Keratinocyte (primary cell): ENCODE measurements at regions not wholly inside any gene's neighbourhood (a gene's known extent, or its start where the extent isn't known, plus 50 kb on each side); places are given as distances from the start of the nearest gene placed in this dataset.

Experiments
- DNase-seq: peaks from one replicate; pipeline ENCODE4 v3.0.0-alpha.2; 2011; ENCODE audit warnings: low read depth, missing footprints, low spot score
- FAIRE-seq: peaks from 2 replicates; lab custom pipeline; 2011; peaks lifted over from hg19 to GRCh38; lab: Jason Lieb, UNC
- H2AFZ ChIP-seq: 2 replicates; pipeline ENCODE4 v1.6.0; 2012; ENCODE audit warnings: low read length, control low read depth, inconsistent platforms; ENCODE audit not compliant: control insufficient read depth
- H3K27ac ChIP-seq: 2 replicates; pipeline ENCODE4 v1.5.1; 2011; ENCODE audit warnings: low read length; ENCODE audit not compliant: control insufficient read depth, insufficient read depth
- H3K27me3 ChIP-seq: 3 replicates; pipeline ENCODE4 v1.6.0; 2011; ENCODE audit warnings: low read length; ENCODE audit not compliant: control insufficient read depth, insufficient read depth; ENCODE audit errors: extremely low read depth
- H3K36me3 ChIP-seq, 2 experiments: 2 replicates in 1 of 2; 3 replicates in 1 of 2; pipeline ENCODE4 v1.5.1; 2011; ENCODE audit warnings: low read length in 2 of 2, mild to moderate bottlenecking in 1 of 2; ENCODE audit not compliant: control insufficient read depth in 2 of 2, insufficient read depth in 2 of 2; ENCODE audit errors: extremely low read depth in 1 of 2
- H3K4me1 ChIP-seq: 3 replicates; pipeline ENCODE4 v1.5.1; 2011; ENCODE audit warnings: low read length; ENCODE audit not compliant: control insufficient read depth, insufficient read depth; ENCODE audit errors: extremely low read depth
- H3K4me2 ChIP-seq: 3 replicates; pipeline ENCODE4 v1.6.0; 2011; ENCODE audit warnings: low read depth, low read length; ENCODE audit not compliant: control insufficient read depth, insufficient read depth; ENCODE audit errors: extremely low read depth
- H3K4me3 ChIP-seq, 3 experiments: fragments of 200-600 bp in 1 of 3; sonication (generic) in 1 of 3; 2 replicates in 2 of 3; 3 replicates in 1 of 3; pipeline ENCODE4 v1.5.1; 2011 to 2016; ENCODE audit warnings: low read length in 3 of 3, mild to moderate bottlenecking in 3 of 3, control low read depth in 2 of 3, inconsistent platforms in 1 of 3, low read depth in 1 of 3, mixed read lengths in 1 of 3, mixed run types in 1 of 3, moderate library complexity in 1 of 3; ENCODE audit not compliant: control insufficient read depth in 2 of 3, insufficient read depth in 2 of 3; ENCODE audit errors: extremely low read depth in 1 of 3
- H3K79me2 ChIP-seq: 2 replicates; pipeline ENCODE4 v1.6.0; 2012; ENCODE audit warnings: low read length; ENCODE audit not compliant: control insufficient read depth, insufficient read depth
- H3K9ac ChIP-seq: 3 replicates; pipeline ENCODE4 v1.6.0; 2011; ENCODE audit warnings: low read length; ENCODE audit not compliant: control insufficient read depth, insufficient read depth; ENCODE audit errors: extremely low read depth
- H3K9me1 ChIP-seq: 3 replicates; pipeline ENCODE4 v1.6.0; 2011; ENCODE audit warnings: low read length; ENCODE audit not compliant: control insufficient read depth, insufficient read depth; ENCODE audit errors: extremely low read depth
- H3K9me3 ChIP-seq: 2 replicates; pipeline ENCODE4 v1.5.1; 2012; ENCODE audit warnings: low read depth, low read length; ENCODE audit not compliant: control insufficient read depth
- H4K20me1 ChIP-seq: 3 replicates; pipeline ENCODE4 v1.6.0; 2011; ENCODE audit warnings: low read length; ENCODE audit not compliant: control insufficient read depth, insufficient read depth; ENCODE audit errors: extremely low read depth
- EZH2 ChIP-seq: IDR thresholded peaks from one replicate; pipeline ENCODE4 v1.6.1; 2012; ENCODE audit warnings: inconsistent platforms, mild to moderate bottlenecking, low read length, moderate library complexity
- dilution Hi-C: fragments of 300-500 bp; cut with MboI; formaldehyde crosslinking; loops from one replicate; pipeline ENCODE4 v1.7.0; 2020; ENCODE audit warnings: low sequenced_read_pairs; ENCODE audit not compliant: extremely low pct_ligation_motif_present
- TF ChIP-seq, protein P1 (sequence below), 3 experiments: IDR thresholded peaks in 1 of 3; conservative IDR thresholded peaks in 1 of 3; optimal IDR thresholded peaks in 1 of 3; 2 replicates in 2 of 3; 3 replicates in 1 of 3; pipeline versions ENCODE3 to v1.5.1; 2011; ENCODE audit warnings: low read length in 3 of 3, mild to moderate bottlenecking in 3 of 3, moderate library complexity in 2 of 3, control low read depth in 1 of 3, inconsistent platforms in 1 of 3; ENCODE audit not compliant: insufficient read depth in 2 of 3; ENCODE audit errors: extremely low read depth in 1 of 3

DNA sequence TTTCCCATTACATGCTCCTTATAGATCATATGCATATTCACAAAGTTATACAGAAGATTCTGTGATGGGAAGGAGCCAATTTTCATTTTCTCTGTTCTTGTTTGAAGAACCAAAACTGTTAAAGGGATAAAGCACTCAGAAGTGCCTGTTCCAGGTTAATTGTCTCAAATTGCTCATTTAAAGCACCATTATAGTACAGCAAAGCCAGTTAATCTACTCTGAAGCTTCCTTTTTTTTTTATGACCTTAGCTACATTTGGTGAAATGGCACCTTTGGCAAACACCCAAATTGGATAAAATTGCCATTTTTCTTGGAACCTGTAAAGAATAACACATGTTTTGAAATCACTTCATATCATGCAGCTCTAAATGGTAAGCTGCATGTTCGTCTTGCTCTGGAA, 1092.3 kb downstream of the BCL11A start:
- H3K27ac ChIP-seq: no peak overlapping the region
- no peaks in the 10 kb centered on the region for H3K9me1 ChIP-seq
- no peaks in the 10 kb centered on the region for H4K20me1 ChIP-seq
- no peaks in the 10 kb centered on the region for H3K9me3 ChIP-seq
- no peak overlapping the region for H3K4me3 ChIP-seq
- H3K4me1 ChIP-seq: no peaks in the 10 kb centered on the region
- FAIRE-seq (no peak), DNase-seq (no peak)
- H3K36me3 ChIP-seq: no peaks in the 10 kb centered on the region
- H3K4me2 ChIP-seq: no peak overlapping the region
- no peaks in the 10 kb centered on the region for H3K79me2 ChIP-seq
- no peak overlapping the region for H3K9ac ChIP-seq
- no peak for TF ChIP-seq EZH2
- no peaks in the 10 kb centered on the region for H3K27me3 ChIP-seq
- dilution Hi-C loops: no loop called here
- no peak overlapping the region for H2AFZ ChIP-seq

DNA sequence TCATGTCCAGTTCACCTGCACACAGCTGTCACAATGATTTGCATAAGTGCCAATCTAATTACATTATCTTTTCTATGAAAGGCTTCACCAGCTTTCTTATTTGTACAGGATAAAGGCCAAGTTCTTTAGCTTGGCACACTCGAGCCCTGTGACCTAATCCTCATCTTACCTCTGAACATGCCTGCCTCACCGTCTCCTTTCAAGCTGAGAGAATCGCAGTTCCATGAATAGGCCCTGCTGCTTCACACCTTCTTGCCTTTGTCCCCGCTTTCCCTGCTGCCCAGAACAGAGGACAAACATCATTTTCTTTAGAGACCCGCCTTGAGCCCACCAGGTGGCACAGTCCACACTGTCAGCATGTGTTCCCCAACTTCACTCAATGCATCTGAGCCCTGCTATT, 1094.7 kb downstream of the BCL11A start:
- DNase-seq: no peak
- no peak overlapping the region for H3K27ac ChIP-seq
- no peaks in the 10 kb centered on the region for H3K79me2 ChIP-seq
- no peak for FAIRE-seq
- no peaks in the 10 kb centered on the region for H3K4me1 ChIP-seq
- no peak overlapping the region for H3K4me3 ChIP-seq
- H4K20me1 ChIP-seq: no peaks in the 10 kb centered on the region
- H3K9me1 ChIP-seq: no peaks in the 10 kb centered on the region
- no peaks in the 10 kb centered on the region for H3K36me3 ChIP-seq
- H3K4me2 ChIP-seq: no peak overlapping the region
- no peaks in the 10 kb centered on the region for H3K27me3 ChIP-seq
- dilution Hi-C loops: no loop called here
- no peak overlapping the region for H3K9ac ChIP-seq
- H2AFZ ChIP-seq: no peak overlapping the region
- no peaks in the 10 kb centered on the region for H3K9me3 ChIP-seq
- TF ChIP-seq, protein P1, sequence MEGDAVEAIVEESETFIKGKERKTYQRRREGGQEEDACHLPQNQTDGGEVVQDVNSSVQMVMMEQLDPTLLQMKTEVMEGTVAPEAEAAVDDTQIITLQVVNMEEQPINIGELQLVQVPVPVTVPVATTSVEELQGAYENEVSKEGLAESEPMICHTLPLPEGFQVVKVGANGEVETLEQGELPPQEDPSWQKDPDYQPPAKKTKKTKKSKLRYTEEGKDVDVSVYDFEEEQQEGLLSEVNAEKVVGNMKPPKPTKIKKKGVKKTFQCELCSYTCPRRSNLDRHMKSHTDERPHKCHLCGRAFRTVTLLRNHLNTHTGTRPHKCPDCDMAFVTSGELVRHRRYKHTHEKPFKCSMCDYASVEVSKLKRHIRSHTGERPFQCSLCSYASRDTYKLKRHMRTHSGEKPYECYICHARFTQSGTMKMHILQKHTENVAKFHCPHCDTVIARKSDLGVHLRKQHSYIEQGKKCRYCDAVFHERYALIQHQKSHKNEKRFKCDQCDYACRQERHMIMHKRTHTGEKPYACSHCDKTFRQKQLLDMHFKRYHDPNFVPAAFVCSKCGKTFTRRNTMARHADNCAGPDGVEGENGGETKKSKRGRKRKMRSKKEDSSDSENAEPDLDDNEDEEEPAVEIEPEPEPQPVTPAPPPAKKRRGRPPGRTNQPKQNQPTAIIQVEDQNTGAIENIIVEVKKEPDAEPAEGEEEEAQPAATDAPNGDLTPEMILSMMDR (optimal IDR thresholded peaks at IDR 0.05 in 1 of 3, IDR thresholded peaks at IDR 0.05 in 1 of 3, conservative IDR thresholded peaks at IDR 0.05 in 1 of 3; ENCODE audit: extremely low read depth in 1 of 3, insufficient read depth in 2 of 3, low read length in 3 of 3): no peak
- no peak for TF ChIP-seq EZH2

DNA sequence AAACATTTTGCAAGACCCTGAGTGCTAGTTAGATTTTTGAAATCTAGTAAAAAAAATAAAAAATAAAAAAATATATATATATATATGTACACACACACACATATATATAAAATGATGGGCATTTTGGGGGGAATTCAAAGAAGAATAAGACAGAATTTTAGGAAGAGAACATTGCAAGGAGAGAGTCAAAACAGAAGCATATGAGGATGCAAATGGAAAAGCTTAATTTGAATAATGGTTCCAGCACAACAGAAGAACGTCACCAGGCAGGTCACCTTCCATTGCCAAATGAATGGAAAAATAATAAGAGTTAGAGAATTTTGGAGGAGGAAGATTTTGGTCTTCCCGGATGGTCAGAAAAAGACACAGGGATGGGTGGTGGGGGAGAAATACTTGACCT, 1097.2 kb downstream of the BCL11A start:
- H3K79me2 ChIP-seq: no peaks in the 10 kb centered on the region
- no peaks in the 10 kb centered on the region for H3K36me3 ChIP-seq
- no peaks in the 10 kb centered on the region for H3K9me3 ChIP-seq
- no peak overlapping the region for H3K27ac ChIP-seq
- H3K9ac ChIP-seq: no peak overlapping the region
- no peak for TF ChIP-seq EZH2
- TF ChIP-seq, protein P1 (optimal IDR thresholded peaks at IDR 0.05 in 1 of 3, IDR thresholded peaks at IDR 0.05 in 1 of 3, conservative IDR thresholded peaks at IDR 0.05 in 1 of 3; ENCODE audit: extremely low read depth in 1 of 3, insufficient read depth in 2 of 3, low read length in 3 of 3): no peak
- DNase-seq: no peak
- no peak for FAIRE-seq
- dilution Hi-C loops: no loop called here
- no peak overlapping the region for H2AFZ ChIP-seq
- no peaks in the 10 kb centered on the region for H3K4me1 ChIP-seq
- H3K4me2 ChIP-seq: no peak overlapping the region
- no peaks in the 10 kb centered on the region for H4K20me1 ChIP-seq
- H3K4me3 ChIP-seq: no peak overlapping the region
- no peaks in the 10 kb centered on the region for H3K9me1 ChIP-seq
- peaks cover 7% of the 10 kb centered on the region for H3K27me3 ChIP-seq
